Peyer's patch (tissue), 4 donors: ENCODE measurements at regions not wholly inside any gene's neighbourhood (a gene's known extent, or its start where the extent isn't known, plus 50 kb on each side); places are given as distances from the start of the nearest gene placed in this dataset.

ENCODE experiments used
- CTCF ChIP-seq, 6 experiments: fragments of 450-650 bp in 4 of 6; fragments of 200-600 bp in 2 of 6; sonication (generic) in 1 of 6; IDR thresholded peaks; one replicate each; pipeline ENCODE4 v1.5.1; 2017 to 2019; ENCODE audit warnings: antibody characterized with exemption in 6 of 6, mild to moderate bottlenecking in 3 of 6, moderate library complexity in 1 of 6
- POLR2A ChIP-seq, 2 donors: fragments of 450-650 bp; IDR thresholded peaks; one replicate each; pipeline ENCODE4 v1.5.1; 2017; ENCODE audit warnings: antibody characterized with exemption in 2 of 2, mild to moderate bottlenecking in 2 of 2, moderate library complexity in 2 of 2

- TF ChIP-seq CTCF (IDR thresholded peaks at IDR 0.05) (no peak), POLR2A (IDR thresholded peaks at IDR 0.05) (no peak)
Observed at GRCh38 chr6:1086446-1087153, 225.3 kb upstream of the FOXQ1 start.
